WERI-Rb-1 (cell line): ENCODE measurements at regions not wholly inside any gene's neighbourhood (a gene's known extent, or its start where the extent isn't known, plus 50 kb on each side); places are given as distances from the start of the nearest gene placed in this dataset.

Experiments used
- DNase-seq: peaks from one replicate; pipeline ENCODE4 v3.0.0-alpha.2; 2020
- H3K27ac ChIP-seq: fragments of 250-450 bp; sonication (Bioruptor Pico); 2 replicates; pipeline ENCODE4 v1.5.1; 2020; ENCODE audit warnings: mild to moderate bottlenecking, moderate library complexity
- H3K27me3 ChIP-seq: fragments of 250-450 bp; sonication (Bioruptor Pico); 2 replicates; pipeline ENCODE4 v1.5.1; 2021; ENCODE audit warnings: mild to moderate bottlenecking, low read depth, moderate library complexity; ENCODE audit not compliant: insufficient read depth, severe bottlenecking
- H3K36me3 ChIP-seq: fragments of 250-450 bp; sonication (Bioruptor Pico); 2 replicates; pipeline ENCODE4 v1.5.1; 2020; ENCODE audit warnings: mild to moderate bottlenecking, moderate library complexity
- H3K4me3 ChIP-seq: 2 replicates; pipeline ENCODE4 v1.5.1; 2011; ENCODE audit warnings: low read depth, mild to moderate bottlenecking, control low read depth, low read length
- H3K9me3 ChIP-seq: fragments of 250-450 bp; sonication (Bioruptor Pico); 2 replicates; pipeline ENCODE4 v1.5.1; 2021; ENCODE audit warnings: mild to moderate bottlenecking, moderate library complexity; ENCODE audit not compliant: severe bottlenecking
- TF ChIP-seq, protein P1 (sequence below): IDR thresholded peaks from 2 replicates; pipeline ENCODE4 v1.5.1; 2011; ENCODE audit warnings: low read depth, mild to moderate bottlenecking, control low read depth, inconsistent platforms, low read length

DNA sequence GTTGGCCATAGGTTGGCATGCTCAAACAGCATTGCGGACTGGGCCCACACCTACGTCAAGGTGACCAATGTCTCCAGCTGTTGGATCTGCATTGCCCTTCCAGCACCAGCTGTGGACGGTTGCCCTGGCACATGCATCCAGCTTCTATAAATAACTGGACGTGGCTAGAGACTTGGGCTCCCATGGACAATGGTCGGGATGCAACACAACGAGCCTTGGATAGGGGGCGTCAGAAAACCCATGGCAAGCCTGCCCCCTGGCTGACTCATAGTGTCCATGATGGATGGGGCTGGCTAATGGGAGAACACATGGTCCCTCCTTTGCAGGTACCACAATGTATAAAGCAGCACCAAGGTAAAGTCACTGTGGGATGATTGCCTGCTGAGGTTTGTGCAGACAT, 331.6 kb upstream of the FAR2 start:
- Histone ChIP-seq H3K9me3 (no peaks in the 10 kb centered on the region), H3K4me3 (no peak overlapping the region), H3K27ac (no peak overlapping the region), H3K36me3 (no peaks in the 10 kb centered on the region), H3K27me3 (no peaks in the 10 kb centered on the region)
- TF ChIP-seq, protein P1, sequence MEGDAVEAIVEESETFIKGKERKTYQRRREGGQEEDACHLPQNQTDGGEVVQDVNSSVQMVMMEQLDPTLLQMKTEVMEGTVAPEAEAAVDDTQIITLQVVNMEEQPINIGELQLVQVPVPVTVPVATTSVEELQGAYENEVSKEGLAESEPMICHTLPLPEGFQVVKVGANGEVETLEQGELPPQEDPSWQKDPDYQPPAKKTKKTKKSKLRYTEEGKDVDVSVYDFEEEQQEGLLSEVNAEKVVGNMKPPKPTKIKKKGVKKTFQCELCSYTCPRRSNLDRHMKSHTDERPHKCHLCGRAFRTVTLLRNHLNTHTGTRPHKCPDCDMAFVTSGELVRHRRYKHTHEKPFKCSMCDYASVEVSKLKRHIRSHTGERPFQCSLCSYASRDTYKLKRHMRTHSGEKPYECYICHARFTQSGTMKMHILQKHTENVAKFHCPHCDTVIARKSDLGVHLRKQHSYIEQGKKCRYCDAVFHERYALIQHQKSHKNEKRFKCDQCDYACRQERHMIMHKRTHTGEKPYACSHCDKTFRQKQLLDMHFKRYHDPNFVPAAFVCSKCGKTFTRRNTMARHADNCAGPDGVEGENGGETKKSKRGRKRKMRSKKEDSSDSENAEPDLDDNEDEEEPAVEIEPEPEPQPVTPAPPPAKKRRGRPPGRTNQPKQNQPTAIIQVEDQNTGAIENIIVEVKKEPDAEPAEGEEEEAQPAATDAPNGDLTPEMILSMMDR, result peak; percentile 6; the same call in 1 of the 2 replicates
- no peak for DNase-seq

DNA sequence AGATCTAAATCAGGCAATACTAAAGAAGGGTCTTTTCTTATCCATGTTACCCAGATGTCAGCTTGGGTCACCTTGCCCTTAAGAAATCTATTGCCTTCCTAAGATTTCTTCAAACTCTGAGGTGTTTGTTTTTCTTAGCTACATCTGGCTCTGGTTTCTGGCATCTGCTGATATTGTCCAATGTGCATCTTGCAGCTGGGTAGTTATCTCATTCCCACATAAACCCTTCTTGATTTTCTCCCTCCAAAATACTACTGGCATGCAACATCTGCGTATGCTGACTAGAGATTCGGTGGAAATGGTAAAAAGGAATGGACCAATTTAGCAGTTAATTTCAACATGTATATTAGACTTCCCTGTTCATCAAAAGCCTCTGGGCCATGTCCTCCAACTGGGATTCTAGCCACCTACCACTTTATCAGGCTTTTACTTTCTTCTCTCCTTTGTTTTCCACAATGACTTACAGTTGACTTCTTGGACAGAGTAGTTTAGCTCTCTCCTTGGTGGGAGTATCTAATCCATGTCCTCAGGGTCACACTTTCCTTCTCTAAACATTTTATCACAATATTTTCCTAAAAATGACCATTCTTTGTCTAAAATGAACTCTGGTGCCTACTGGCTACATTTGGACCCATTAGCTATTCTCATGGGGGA, 324.8 kb upstream of the FAR2 start:
- TF ChIP-seq, protein P1, result no peak
- Histone ChIP-seq H3K36me3 (no peaks in the 10 kb centered on the region), H3K27ac (no peak overlapping the region), H3K4me3 (no peak overlapping the region), H3K9me3 (no peaks in the 10 kb centered on the region), H3K27me3 (no peaks in the 10 kb centered on the region)
- no peak for DNase-seq

DNA sequence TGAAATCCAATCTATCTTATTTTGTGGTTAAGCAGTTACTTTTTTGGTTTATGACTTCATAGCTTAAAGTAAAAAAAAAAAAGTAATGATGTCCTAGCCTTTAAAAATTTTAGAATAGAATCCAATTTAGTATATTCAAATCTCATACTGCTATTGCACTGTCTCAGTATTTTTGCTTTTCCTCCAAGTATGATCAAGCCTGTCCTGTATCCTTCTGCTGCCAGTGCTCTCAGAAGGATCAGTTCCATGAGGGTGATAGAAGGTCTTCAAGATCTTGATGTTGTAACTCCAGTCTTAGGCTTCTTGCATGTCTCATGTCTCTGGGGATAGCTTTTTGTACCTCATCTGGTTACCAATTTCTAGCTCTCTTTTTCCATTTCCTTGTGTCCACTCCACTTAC, 324.2 kb upstream of the FAR2 start:
- Histone ChIP-seq H3K4me3 (no peak overlapping the region), H3K27ac (no peak overlapping the region), H3K9me3 (no peaks in the 10 kb centered on the region), H3K27me3 (no peaks in the 10 kb centered on the region), H3K36me3 (no peaks in the 10 kb centered on the region)
- DNase-seq, result no peak
- TF ChIP-seq, protein P1, result no peak

DNA sequence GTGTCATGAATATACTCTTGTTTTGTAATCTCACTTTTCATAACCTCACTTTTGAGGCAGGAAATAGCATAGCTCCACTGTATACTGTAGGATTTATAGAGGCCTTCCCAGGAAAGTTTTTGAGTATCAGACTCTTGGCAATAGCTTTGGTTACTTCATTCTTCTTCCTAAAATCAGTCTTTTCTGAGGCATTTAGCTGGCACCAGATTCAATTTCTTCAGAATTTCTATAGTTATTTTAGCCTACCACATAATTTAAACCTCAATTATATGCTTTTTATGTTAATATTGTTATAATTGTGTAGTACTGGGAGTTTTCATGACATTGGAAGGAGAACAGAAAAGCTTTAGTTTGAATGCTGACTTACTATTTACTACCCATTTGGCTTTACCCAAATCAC, 322.3 kb upstream of the FAR2 start:
- no peak overlapping the region for H3K27ac ChIP-seq
- no peaks in the 10 kb centered on the region for H3K36me3 ChIP-seq
- no peaks in the 10 kb centered on the region for H3K9me3 ChIP-seq
- H3K4me3 ChIP-seq, result no peak overlapping the region
- H3K27me3 ChIP-seq, result no peaks in the 10 kb centered on the region
- TF ChIP-seq, protein P1, result no peak
- DNase-seq, result no peak

DNA sequence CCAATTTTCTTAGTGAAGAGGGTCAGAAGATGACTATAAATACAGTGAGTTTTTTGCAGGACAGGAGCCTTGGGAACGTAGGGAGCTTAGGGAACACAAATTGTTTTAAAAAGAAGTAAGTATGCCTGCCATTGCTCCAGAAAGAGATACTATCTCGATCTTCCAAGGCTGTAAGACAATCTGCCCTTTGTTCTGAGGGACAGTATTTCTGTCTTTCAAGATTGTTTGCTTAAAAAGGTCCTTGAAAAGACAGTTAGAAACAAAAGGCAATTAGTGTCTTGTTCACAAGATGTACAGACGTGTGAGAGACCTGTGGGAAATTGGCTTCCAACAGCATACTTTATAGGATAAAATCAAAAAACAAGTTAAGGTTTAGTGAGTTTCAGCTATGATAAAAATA, 321.2 kb upstream of the FAR2 start:
- Histone ChIP-seq H3K27ac (no peak overlapping the region), H3K9me3 (no peaks in the 10 kb centered on the region), H3K4me3 (no peak overlapping the region), H3K27me3 (no peaks in the 10 kb centered on the region), H3K36me3 (no peaks in the 10 kb centered on the region)
- TF ChIP-seq, protein P1, result no peak
- no peak for DNase-seq

DNA sequence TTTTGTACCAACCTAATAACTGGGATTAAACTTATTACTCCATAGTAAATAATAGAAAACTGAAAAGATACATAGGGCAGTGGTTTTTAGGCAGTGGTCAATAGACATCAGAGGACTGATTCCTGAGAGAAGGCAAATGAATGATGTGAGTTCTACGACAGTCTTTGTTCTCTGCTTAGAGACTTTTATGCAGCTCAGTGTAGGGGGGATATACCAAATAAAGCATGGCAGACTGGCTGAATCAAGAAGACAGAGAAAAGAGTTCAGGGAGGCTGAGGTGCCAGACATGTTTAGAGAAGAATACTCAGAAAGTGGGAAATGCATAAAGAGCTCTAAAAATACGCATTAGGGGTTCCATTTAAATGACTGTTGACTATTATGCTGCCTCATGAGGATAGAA, 320.8 kb upstream of the FAR2 start:
- no peak for DNase-seq
- no peak overlapping the region for H3K27ac ChIP-seq
- H3K36me3 ChIP-seq, result no peaks in the 10 kb centered on the region
- H3K9me3 ChIP-seq, result no peaks in the 10 kb centered on the region
- H3K4me3 ChIP-seq, result no peak overlapping the region
- no peaks in the 10 kb centered on the region for H3K27me3 ChIP-seq
- TF ChIP-seq, protein P1, result no peak
